ENCODE measurements at regions not wholly inside any gene's neighbourhood (a gene's known extent, or its start where the extent isn't known, plus 50 kb on each side); places are given as distances from the start of the nearest gene placed in this dataset.
A peak's percentile ranks its signal among the peaks of the same experiment; 100 is the strongest.

DNA sequence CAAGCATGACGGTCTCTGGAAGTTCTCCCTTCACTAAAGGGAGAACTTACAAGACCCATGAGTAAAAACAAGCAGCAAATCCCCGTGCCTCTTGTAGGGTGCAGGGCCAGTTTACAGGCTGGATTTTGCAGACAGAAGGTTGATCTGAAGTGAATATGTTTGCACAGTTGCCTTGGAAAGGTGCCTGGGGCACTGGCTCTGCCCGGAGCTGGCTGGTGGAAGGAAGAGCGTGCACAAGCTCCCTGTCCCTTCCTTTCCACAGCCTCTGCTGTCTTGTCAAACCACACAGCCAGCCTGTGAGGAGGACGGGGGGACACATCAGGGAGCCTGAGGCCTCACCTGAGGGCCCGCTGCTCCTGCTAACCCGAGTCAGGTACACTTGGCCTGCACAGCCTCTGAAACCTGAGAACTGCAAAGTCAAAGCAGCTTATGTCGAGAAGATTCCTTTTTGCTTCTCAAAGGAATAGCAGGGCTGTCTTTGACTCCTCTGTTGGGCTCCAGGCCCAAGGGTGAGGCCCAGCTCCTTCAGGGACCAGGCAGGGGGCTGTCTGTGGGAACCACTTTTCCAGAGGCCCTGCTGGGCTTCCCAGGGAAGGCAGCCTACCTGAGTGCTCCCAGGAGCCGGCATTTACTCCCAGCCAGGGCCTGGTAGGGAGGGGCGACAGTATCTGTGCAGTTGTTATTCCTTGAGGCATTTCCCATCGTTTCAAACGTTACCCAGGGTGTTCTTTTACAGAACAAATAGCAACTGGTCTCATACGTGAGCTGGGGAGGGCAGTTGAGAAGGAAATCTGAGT lies 251.5 kb downstream of the SIPA1L2 start:
- Histone ChIP-seq H3K4me1 (no peaks in the 10 kb centered on the region), H3K4me3 (no peak overlapping the region), H3K9me3 (no peaks in the 10 kb centered on the region), H3K27ac (no peak overlapping the region), H3K27me3 (no peaks in the 10 kb centered on the region), H3K36me3 (no peaks in the 10 kb centered on the region)
- TF ChIP-seq, protein P1, sequence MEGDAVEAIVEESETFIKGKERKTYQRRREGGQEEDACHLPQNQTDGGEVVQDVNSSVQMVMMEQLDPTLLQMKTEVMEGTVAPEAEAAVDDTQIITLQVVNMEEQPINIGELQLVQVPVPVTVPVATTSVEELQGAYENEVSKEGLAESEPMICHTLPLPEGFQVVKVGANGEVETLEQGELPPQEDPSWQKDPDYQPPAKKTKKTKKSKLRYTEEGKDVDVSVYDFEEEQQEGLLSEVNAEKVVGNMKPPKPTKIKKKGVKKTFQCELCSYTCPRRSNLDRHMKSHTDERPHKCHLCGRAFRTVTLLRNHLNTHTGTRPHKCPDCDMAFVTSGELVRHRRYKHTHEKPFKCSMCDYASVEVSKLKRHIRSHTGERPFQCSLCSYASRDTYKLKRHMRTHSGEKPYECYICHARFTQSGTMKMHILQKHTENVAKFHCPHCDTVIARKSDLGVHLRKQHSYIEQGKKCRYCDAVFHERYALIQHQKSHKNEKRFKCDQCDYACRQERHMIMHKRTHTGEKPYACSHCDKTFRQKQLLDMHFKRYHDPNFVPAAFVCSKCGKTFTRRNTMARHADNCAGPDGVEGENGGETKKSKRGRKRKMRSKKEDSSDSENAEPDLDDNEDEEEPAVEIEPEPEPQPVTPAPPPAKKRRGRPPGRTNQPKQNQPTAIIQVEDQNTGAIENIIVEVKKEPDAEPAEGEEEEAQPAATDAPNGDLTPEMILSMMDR (IDR thresholded peaks at IDR 0.05) = no peak
- peak; percentile 14 for ATAC-seq
- intact Hi-C loops (cut with DNase I) = no loop called here
- DNase-seq = no peak

DNA sequence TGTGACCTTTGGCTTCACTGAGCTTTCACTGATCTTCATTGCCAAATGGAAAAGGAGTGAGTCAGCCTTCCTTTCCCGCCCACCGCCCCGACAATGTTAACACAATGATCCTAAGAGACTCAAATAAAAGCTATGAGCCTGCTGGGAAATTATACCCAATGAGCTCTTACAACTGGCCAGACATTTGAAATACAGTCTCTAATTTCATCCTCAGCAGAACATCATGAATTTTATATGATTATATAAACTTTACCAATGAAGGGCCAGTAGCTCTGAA lies 252.5 kb downstream of the SIPA1L2 start:
- Histone ChIP-seq H3K4me3 (no peak overlapping the region), H3K36me3 (no peaks in the 10 kb centered on the region), H3K9me3 (no peaks in the 10 kb centered on the region), H3K27ac (no peak overlapping the region), H3K4me1 (no peaks in the 10 kb centered on the region), H3K27me3 (no peaks in the 10 kb centered on the region)
- ATAC-seq = no peak
- TF ChIP-seq, protein P1 (IDR thresholded peaks at IDR 0.05) = no peak
- intact Hi-C loops (cut with DNase I) = no loop called here
- no peak for DNase-seq

DNA sequence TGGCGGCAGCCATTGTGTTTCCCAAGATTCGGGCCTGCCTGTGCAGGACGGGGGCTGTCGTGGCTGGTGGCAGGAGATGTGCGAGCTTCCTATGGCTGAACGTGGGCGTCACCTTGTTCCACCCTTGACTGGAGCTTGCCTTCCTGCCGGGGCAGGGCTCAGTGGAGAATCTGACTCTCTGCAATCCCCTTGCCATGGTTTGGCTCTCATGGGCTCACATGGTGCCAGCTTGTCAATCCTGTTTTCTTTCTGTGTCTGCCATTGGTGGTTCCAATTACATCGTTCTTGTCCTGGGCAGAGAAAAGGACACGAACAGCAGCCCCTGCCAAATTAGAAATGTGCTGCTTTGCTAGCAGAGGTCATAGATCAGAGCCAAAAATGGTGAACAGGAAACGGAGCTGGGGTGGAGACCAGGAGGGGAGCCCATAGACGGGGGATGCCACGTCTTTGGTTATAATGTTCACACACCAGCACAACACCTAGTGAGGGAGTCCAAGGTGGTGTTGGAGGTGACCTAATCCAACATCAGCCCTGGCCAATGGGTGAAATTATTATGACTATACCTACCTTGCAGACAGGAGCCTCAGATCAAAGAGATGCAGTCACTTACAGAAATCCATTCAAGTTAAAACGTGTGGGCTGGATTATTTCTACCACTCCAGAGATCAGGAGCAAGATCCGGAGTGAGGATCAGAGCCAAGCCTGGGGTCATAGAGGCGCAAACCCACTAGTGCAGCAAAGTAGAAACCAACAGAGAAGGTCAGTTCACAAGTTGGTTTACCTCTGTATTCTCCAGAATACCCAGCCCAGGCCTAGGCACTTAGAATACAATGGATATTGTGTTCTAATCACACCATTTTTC lies 253.1 kb downstream of the SIPA1L2 start:
- Histone ChIP-seq H3K27ac (no peak overlapping the region), H3K4me1 (no peaks in the 10 kb centered on the region), H3K9me3 (no peaks in the 10 kb centered on the region), H3K36me3 (no peaks in the 10 kb centered on the region), H3K27me3 (no peaks in the 10 kb centered on the region), H3K4me3 (no peak overlapping the region)
- DNase-seq = no peak
- TF ChIP-seq, protein P1 (IDR thresholded peaks at IDR 0.05) = no peak
- no peak for ATAC-seq
- intact Hi-C loops (cut with DNase I) = no loop called here

DNA sequence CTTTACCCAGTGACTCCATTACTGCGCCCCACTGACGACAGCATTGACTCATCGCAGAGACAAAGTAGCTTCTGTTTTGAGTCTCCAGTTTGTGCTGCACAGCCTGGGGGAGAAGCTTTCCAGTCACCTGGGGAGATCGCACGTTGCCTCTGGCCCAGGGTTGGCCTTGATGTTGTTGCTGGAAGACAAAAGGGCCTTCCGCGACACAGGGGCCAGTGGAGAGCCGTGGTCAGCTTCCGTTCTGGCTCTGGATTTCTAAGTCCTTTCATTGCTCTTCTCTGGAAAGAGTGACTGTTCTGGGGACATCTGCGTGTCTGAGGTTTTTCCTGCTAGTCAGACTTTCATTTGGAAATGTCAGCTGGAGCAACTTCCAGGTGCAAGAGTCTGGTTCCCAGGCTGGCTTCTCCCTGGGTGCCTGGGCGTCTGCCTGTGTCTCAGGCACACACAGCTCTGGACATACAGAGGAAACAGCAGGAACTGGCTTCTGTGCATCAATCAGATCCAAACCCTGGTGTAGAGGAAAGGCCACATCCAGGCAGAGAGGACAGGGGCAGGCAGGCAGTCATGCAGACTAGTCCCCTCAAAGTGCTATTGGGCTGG lies 257.0 kb downstream of the SIPA1L2 start:
- Histone ChIP-seq H3K27ac (no peak overlapping the region), H3K4me3 (no peak overlapping the region), H3K27me3 (no peaks in the 10 kb centered on the region), H3K4me1 (no peaks in the 10 kb centered on the region), H3K9me3 (no peaks in the 10 kb centered on the region), H3K36me3 (no peaks in the 10 kb centered on the region)
- TF ChIP-seq, protein P1 (IDR thresholded peaks at IDR 0.05) = no peak
- intact Hi-C loops (cut with DNase I) = no loop called here
- ATAC-seq (no peak), DNase-seq (no peak)

DNA sequence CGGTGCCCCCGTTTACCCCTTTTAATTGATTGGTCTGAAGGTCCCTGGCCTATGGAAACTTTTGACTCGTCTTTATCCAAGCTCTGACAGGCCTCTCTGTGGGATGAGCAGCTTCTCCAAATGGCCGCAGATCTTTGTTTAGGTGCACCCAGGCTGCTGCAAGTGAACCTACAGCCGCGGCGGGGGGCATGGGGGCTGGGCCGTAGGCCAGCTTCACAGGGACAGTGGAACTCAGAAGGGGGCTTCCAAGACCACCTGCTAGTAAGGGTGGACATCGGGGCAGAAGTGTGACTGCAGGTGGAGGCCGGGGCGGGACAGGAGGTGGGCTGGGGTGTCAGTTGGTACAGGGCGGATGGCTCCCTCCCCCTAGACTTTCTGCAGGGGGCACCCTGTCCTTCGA lies 257.5 kb downstream of the SIPA1L2 start:
- DNase-seq = no peak
- no peaks in the 10 kb centered on the region for H3K36me3 ChIP-seq
- H3K9me3 ChIP-seq = no peaks in the 10 kb centered on the region
- intact Hi-C loops (cut with DNase I) = no loop called here
- TF ChIP-seq, protein P1 (IDR thresholded peaks at IDR 0.05) = no peak
- ATAC-seq = no peak
- no peaks in the 10 kb centered on the region for H3K27me3 ChIP-seq
- no peak overlapping the region for H3K4me3 ChIP-seq
- no peaks in the 10 kb centered on the region for H3K4me1 ChIP-seq
- H3K27ac ChIP-seq = no peak overlapping the region

Measured in upper lobe of right lung (tissue), 1 donor.